ENCODE measurements at regions not wholly inside any gene's neighbourhood (a gene's known extent, or its start where the extent isn't known, plus 50 kb on each side); places are given as distances from the start of the nearest gene placed in this dataset.
"Not testable (repeated sequence)": the region's sequence is repeated elsewhere in the genome, so short reads cannot be mapped to it uniquely, and the experiment has no call there.

GRCh38 chr2:87429206-87429930 lies 318.5 kb upstream of the PLGLB2 start:
- H3K9me3 ChIP-seq; intact Hi-C loops (cut with DNase I); ATAC-seq; H3K27me3 ChIP-seq; H3K4me1 ChIP-seq; H3K27ac ChIP-seq; H3K36me3 ChIP-seq; H3K4me3 ChIP-seq: not testable (repeated sequence)
- peak in 1 of 4 donors; percentile 64 for DNase-seq

GRCh38 chr2:87429931-87430275 lies 318.0 kb upstream of the PLGLB2 start:
- H3K27me3 ChIP-seq; H3K27ac ChIP-seq; H3K4me3 ChIP-seq; H3K36me3 ChIP-seq; intact Hi-C loops (cut with DNase I); ATAC-seq; H3K9me3 ChIP-seq; H3K4me1 ChIP-seq: not testable (repeated sequence)
- peak in 1 of 4 donors; percentile 51 for DNase-seq

- intact Hi-C loops (cut with DNase I); ATAC-seq; H3K4me3 ChIP-seq; H3K4me1 ChIP-seq; H3K9me3 ChIP-seq; H3K27me3 ChIP-seq; H3K27ac ChIP-seq; H3K36me3 ChIP-seq: not testable (repeated sequence)
- peak in 1 of 4 donors; percentile 52 for DNase-seq
These were observed 316.8 kb upstream of the PLGLB2 start for GRCh38 chr2:87431051-87431450.

GRCh38 chr2:87432711-87433453 lies 315.0 kb upstream of the PLGLB2 start:
- H3K4me1 ChIP-seq; H3K36me3 ChIP-seq; H3K27ac ChIP-seq; H3K4me3 ChIP-seq; H3K27me3 ChIP-seq; DNase-seq; ATAC-seq; H3K9me3 ChIP-seq; intact Hi-C loops (cut with DNase I): not testable (repeated sequence)

- H3K27ac ChIP-seq, H3K4me1 ChIP-seq, ATAC-seq: not testable (repeated sequence)
These were observed 311.9 kb upstream of the PLGLB2 start for GRCh38 chr2:87436007-87436406.

GRCh38 chr2:87437701-87438260 lies 310.1 kb upstream of the PLGLB2 start:
- intact Hi-C loops (cut with DNase I); H3K4me1 ChIP-seq; ATAC-seq; H3K9me3 ChIP-seq; H3K27me3 ChIP-seq; H3K27ac ChIP-seq; H3K4me3 ChIP-seq; H3K36me3 ChIP-seq: not testable (repeated sequence)
- peak in 1 of 4 donors; percentile 36 for DNase-seq

More at GRCh38 chr2:87436007-87436406, 311.9 kb upstream of the PLGLB2 start:
- DNase-seq; H3K36me3 ChIP-seq; H3K9me3 ChIP-seq; intact Hi-C loops (cut with DNase I); H3K27me3 ChIP-seq; H3K4me3 ChIP-seq: not testable (repeated sequence)

GRCh38 chr2:87438780-87439454 lies 309.0 kb upstream of the PLGLB2 start:
- H3K36me3 ChIP-seq; ATAC-seq; H3K27me3 ChIP-seq; H3K9me3 ChIP-seq; H3K4me3 ChIP-seq; H3K4me1 ChIP-seq; intact Hi-C loops (cut with DNase I): not testable (repeated sequence)
- H3K27ac ChIP-seq, result peak overlapping the region in 1 of 2 donors; percentile 55
- DNase-seq, result peak in 1 of 4 donors; percentile 50

GRCh38 chr2:87439617-87440204 lies 308.2 kb upstream of the PLGLB2 start:
- intact Hi-C loops (cut with DNase I); H3K36me3 ChIP-seq; H3K4me3 ChIP-seq; H3K9me3 ChIP-seq; H3K4me1 ChIP-seq; H3K27me3 ChIP-seq; ATAC-seq: not testable (repeated sequence)
- peak overlapping the region in 1 of 2 donors; percentile 55 for H3K27ac ChIP-seq
- DNase-seq, result peak in 1 of 4 donors; percentile 20

GRCh38 chr2:87440650-87441049 lies 307.2 kb upstream of the PLGLB2 start:
- H3K4me3 ChIP-seq; ATAC-seq; H3K27ac ChIP-seq; intact Hi-C loops (cut with DNase I); H3K27me3 ChIP-seq; DNase-seq; H3K36me3 ChIP-seq; H3K9me3 ChIP-seq; H3K4me1 ChIP-seq: not testable (repeated sequence)

- H3K27me3 ChIP-seq; ATAC-seq; H3K36me3 ChIP-seq; DNase-seq; intact Hi-C loops (cut with DNase I); H3K27ac ChIP-seq; H3K9me3 ChIP-seq; H3K4me1 ChIP-seq; H3K4me3 ChIP-seq: not testable (repeated sequence)
These were observed 306.5 kb upstream of the PLGLB2 start for GRCh38 chr2:87441375-87441774.

- ATAC-seq; H3K36me3 ChIP-seq; H3K4me1 ChIP-seq; H3K9me3 ChIP-seq; intact Hi-C loops (cut with DNase I); H3K27me3 ChIP-seq; H3K27ac ChIP-seq; H3K4me3 ChIP-seq; DNase-seq: not testable (repeated sequence)
These were observed 304.8 kb upstream of the PLGLB2 start for GRCh38 chr2:87442983-87443577.

GRCh38 chr2:87444951-87445350 lies 302.9 kb upstream of the PLGLB2 start:
- intact Hi-C loops (cut with DNase I); H3K4me1 ChIP-seq; H3K36me3 ChIP-seq; H3K27me3 ChIP-seq; H3K9me3 ChIP-seq; ATAC-seq; H3K4me3 ChIP-seq; H3K27ac ChIP-seq; DNase-seq: not testable (repeated sequence)

All from left lung (tissue), 4 donors.